Gastrocnemius medialis (tissue), 4 donors: ENCODE measurements at regions not wholly inside any gene's neighbourhood (a gene's known extent, or its start where the extent isn't known, plus 50 kb on each side); places are given as distances from the start of the nearest gene placed in this dataset.

Experiments used
- POLR2A ChIP-seq, 2 donors: fragments of 450-650 bp; IDR thresholded peaks; one replicate each; pipeline ENCODE4 v1.6.1; 2017; ENCODE audit warnings: antibody characterized with exemption in 2 of 2, mild to moderate bottlenecking in 2 of 2, moderate library complexity in 2 of 2
- TF ChIP-seq, protein P1 (sequence below), 5 experiments: fragments of 450-650 bp in 3 of 5; fragments of 200-600 bp in 2 of 5; sonication (generic) in 2 of 5; IDR thresholded peaks in 4 of 5; conservative IDR thresholded peaks in 1 of 5; 1 replicate in 4 of 5; 2 replicates in 1 of 5; pipeline ENCODE4 v1.5.1; 2016 to 2019; ENCODE audit warnings: antibody characterized with exemption in 5 of 5, mild to moderate bottlenecking in 3 of 5, moderate library complexity in 3 of 5

DNA sequence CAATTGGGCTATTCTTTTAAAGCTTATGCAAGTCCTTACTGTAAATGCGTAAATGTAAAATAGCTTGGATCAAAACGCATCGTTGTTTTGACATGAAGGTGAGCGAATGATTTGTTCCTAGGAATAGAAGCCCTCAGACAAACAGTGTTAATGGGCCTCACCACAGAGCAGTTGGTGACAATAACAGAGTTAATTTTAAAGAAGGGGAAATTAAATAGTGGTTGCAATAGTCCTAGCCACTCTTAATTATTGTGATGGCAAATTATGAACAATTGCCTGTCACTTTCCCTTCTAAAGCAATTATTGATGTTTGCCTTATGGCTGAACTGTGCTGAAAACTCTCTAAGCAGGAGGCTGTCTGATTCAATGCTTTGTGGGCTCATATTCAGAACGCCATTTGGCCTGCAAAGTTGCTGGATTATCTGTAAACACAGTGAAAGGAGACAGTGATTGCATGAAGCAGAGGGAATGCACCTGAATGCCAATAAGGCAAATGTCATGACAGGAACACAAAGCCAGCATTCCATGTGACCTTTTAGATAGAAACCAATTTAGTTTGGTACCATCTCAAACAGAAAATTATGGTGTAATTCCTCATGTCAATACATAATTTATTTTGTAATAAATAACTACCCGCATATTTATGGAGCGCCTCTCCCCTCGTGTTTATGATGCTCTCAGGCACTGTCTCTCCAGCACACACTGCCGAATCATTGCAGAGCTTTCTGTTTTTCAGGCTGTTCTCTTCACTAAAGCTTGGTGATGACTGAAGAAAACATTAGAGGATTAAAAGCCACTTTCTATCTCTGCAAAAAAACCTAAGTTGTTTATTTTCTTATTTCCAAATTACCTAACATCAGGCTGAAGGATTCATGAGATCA, 387.5 kb downstream of the HACE1 start:
- TF ChIP-seq, protein P1, sequence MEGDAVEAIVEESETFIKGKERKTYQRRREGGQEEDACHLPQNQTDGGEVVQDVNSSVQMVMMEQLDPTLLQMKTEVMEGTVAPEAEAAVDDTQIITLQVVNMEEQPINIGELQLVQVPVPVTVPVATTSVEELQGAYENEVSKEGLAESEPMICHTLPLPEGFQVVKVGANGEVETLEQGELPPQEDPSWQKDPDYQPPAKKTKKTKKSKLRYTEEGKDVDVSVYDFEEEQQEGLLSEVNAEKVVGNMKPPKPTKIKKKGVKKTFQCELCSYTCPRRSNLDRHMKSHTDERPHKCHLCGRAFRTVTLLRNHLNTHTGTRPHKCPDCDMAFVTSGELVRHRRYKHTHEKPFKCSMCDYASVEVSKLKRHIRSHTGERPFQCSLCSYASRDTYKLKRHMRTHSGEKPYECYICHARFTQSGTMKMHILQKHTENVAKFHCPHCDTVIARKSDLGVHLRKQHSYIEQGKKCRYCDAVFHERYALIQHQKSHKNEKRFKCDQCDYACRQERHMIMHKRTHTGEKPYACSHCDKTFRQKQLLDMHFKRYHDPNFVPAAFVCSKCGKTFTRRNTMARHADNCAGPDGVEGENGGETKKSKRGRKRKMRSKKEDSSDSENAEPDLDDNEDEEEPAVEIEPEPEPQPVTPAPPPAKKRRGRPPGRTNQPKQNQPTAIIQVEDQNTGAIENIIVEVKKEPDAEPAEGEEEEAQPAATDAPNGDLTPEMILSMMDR (IDR thresholded peaks at IDR 0.05 in 4 of 5, conservative IDR thresholded peaks at IDR 0.05 in 1 of 5), result no peak
- no peak for TF ChIP-seq POLR2A (IDR thresholded peaks at IDR 0.05)
